Nephron (organoid): ENCODE measurements at regions not wholly inside any gene's neighbourhood (a gene's known extent, or its start where the extent isn't known, plus 50 kb on each side); places are given as distances from the start of the nearest gene placed in this dataset.
"Not testable (repeated sequence)": the region's sequence is repeated elsewhere in the genome, so short reads cannot be mapped to it uniquely, and the experiment has no call there.

ENCODE experiments used
- H3K27ac Mint-ChIP-seq, 3 experiments: 2 replicates each; pipeline ENCODE4 v1.8.0; 2020; ENCODE audit warnings: mixed read lengths in 3 of 3, mild to moderate bottlenecking in 2 of 3, moderate library complexity in 1 of 3
- H3K27me3 Mint-ChIP-seq: 2 replicates; pipeline ENCODE4 v1.8.0; 2021; ENCODE audit warnings: low read depth, mild to moderate bottlenecking, moderate library complexity, mixed read lengths
- H3K36me3 Mint-ChIP-seq: 2 replicates; pipeline ENCODE4 v1.8.0; 2020; ENCODE audit warnings: low read depth, mixed read lengths
- H3K4me1 Mint-ChIP-seq: 2 replicates; pipeline ENCODE4 v1.8.0; 2020; ENCODE audit warnings: mixed read lengths
- H3K4me3 Mint-ChIP-seq, 3 experiments: 2 replicates each; pipeline ENCODE4 v1.8.0; 2020; ENCODE audit warnings: mild to moderate bottlenecking in 3 of 3, mixed read lengths in 3 of 3, moderate library complexity in 2 of 3
- H3K9me3 Mint-ChIP-seq: 2 replicates; pipeline ENCODE4 v1.8.0; 2020; ENCODE audit warnings: mixed read lengths
- CTCF ChIP-seq, 3 experiments: fragments of 200-600 bp; sonication (generic); IDR thresholded peaks; one replicate each; pipeline ENCODE4 v1.5.0; 2021; ENCODE audit warnings: antibody characterized with exemption in 3 of 3; ENCODE audit not compliant: unreplicated experiment in 3 of 3

GRCh38 chr4:123020285-123020684, 97.9 kb upstream of the NUDT6 start:
- H3K9me3 Mint-ChIP-seq, result peaks cover 8% of the 10 kb centered on the region
- peaks cover 38% of the 10 kb centered on the region for H3K36me3 Mint-ChIP-seq
- peak overlapping the region in 1 of 3 experiments; percentile 35 for H3K27ac Mint-ChIP-seq
- TF ChIP-seq CTCF (IDR thresholded peaks at IDR 0.05; ENCODE audit: unreplicated experiment in 3 of 3), result no peak
- H3K4me1 Mint-ChIP-seq, result peaks cover 20% of the 10 kb centered on the region
- H3K27me3 Mint-ChIP-seq, result no peaks in the 10 kb centered on the region
- H3K4me3 Mint-ChIP-seq, result no peak overlapping the region

GRCh38 chr4:123023647-123024046, 101.2 kb upstream of the NUDT6 start:
- Mint-ChIP-seq H3K4me1 (peaks cover 28% of the 10 kb centered on the region), H3K27me3 (no peaks in the 10 kb centered on the region), H3K4me3 (no peak overlapping the region), H3K9me3 (peaks cover 5% of the 10 kb centered on the region), H3K36me3 (peaks cover 37% of the 10 kb centered on the region), H3K27ac (no peak overlapping the region)
- TF ChIP-seq CTCF (IDR thresholded peaks at IDR 0.05; ENCODE audit: unreplicated experiment in 3 of 3), result no peak

- Mint-ChIP-seq H3K9me3 (peaks cover 5% of the 10 kb centered on the region), H3K36me3 (peaks cover 41% of the 10 kb centered on the region), H3K4me3 (no peak overlapping the region), H3K27ac (peak overlapping the region in 1 of 3 experiments; percentile 20), H3K4me1 (peaks cover 28% of the 10 kb centered on the region), H3K27me3 (no peaks in the 10 kb centered on the region)
- TF ChIP-seq CTCF (IDR thresholded peaks at IDR 0.05; ENCODE audit: unreplicated experiment in 3 of 3), result no peak
Observed at GRCh38 chr4:123024710-123025109, 102.3 kb upstream of the NUDT6 start.

GRCh38 chr4:123025398-123025797, 103.0 kb upstream of the NUDT6 start:
- H3K36me3 Mint-ChIP-seq, result peaks cover 37% of the 10 kb centered on the region
- H3K4me1 Mint-ChIP-seq, result peaks cover 28% of the 10 kb centered on the region
- no peaks in the 10 kb centered on the region for H3K27me3 Mint-ChIP-seq
- H3K4me3 Mint-ChIP-seq, result no peak overlapping the region
- H3K9me3 Mint-ChIP-seq, result peaks cover 5% of the 10 kb centered on the region
- TF ChIP-seq CTCF (IDR thresholded peaks at IDR 0.05; ENCODE audit: unreplicated experiment in 3 of 3), result no peak
- H3K27ac Mint-ChIP-seq, result peak overlapping the region in 1 of 3 experiments; percentile 60

GRCh38 chr4:123026015-123026414, 103.6 kb upstream of the NUDT6 start:
- H3K9me3 Mint-ChIP-seq, H3K4me3 Mint-ChIP-seq, H3K27me3 Mint-ChIP-seq: not testable (repeated sequence)
- Mint-ChIP-seq H3K4me1 (peaks cover 28% of the 10 kb centered on the region), H3K27ac (peak overlapping the region in 2 of 3 experiments; percentile 50 to 60), H3K36me3 (peaks cover 37% of the 10 kb centered on the region)

- H3K9me3 Mint-ChIP-seq, result no peaks in the 10 kb centered on the region
- TF ChIP-seq CTCF (IDR thresholded peaks at IDR 0.05; ENCODE audit: unreplicated experiment in 3 of 3), result no peak
Observed at GRCh38 chr4:123031664-123032063, 109.3 kb upstream of the NUDT6 start.

More at GRCh38 chr4:123031664-123032063, 109.3 kb upstream of the NUDT6 start:
- no peaks in the 10 kb centered on the region for H3K27me3 Mint-ChIP-seq
- peaks cover 7% of the 10 kb centered on the region for H3K4me1 Mint-ChIP-seq
- H3K36me3 Mint-ChIP-seq, result peaks cover 16% of the 10 kb centered on the region
- peak overlapping the region in 1 of 3 experiments; percentile 3 for H3K27ac Mint-ChIP-seq
- no peak overlapping the region for H3K4me3 Mint-ChIP-seq
